Psoas muscle (tissue), 7 donors: ENCODE measurements at regions not wholly inside any gene's neighbourhood (a gene's known extent, or its start where the extent isn't known, plus 50 kb on each side); places are given as distances from the start of the nearest gene placed in this dataset.

Experiments
- ATAC-seq, 4 donors: fragments of 200-7000 bp; cut with Tn5 transposase; one replicate each; pipeline ENCODE4 v1.9.1; 2020; ENCODE audit warnings: moderate library complexity in 3 of 4, mild to moderate bottlenecking in 2 of 4
- DNase-seq, 2 donors: peaks; one replicate each; pipeline ENCODE4 v3.0.0-alpha.2; 2020
- H3K27ac ChIP-seq: fragments of 200-600 bp; one replicate; pipeline ENCODE4 v1.8.0; 2022
- H3K27me3 ChIP-seq, 3 donors: fragments of 200-600 bp in 1 of 3; one replicate each; pipeline versions ENCODE4 v1.6.1 to v1.8.0; 2013 to 2022; ENCODE audit warnings: low read length in 2 of 3, mild to moderate bottlenecking in 2 of 3, moderate library complexity in 1 of 3; ENCODE audit not compliant: insufficient read depth in 3 of 3
- H3K36me3 ChIP-seq, 2 donors: fragments of 200-600 bp in 1 of 2; one replicate each; pipeline versions ENCODE4 v1.6.1 to v1.8.0; 2013 to 2022; ENCODE audit warnings: low read depth in 1 of 2, mild to moderate bottlenecking in 1 of 2, moderate library complexity in 1 of 2; ENCODE audit not compliant: insufficient read depth in 1 of 2
- H3K4me1 ChIP-seq: fragments of 200-600 bp; one replicate; pipeline ENCODE4 v1.8.0; 2022
- H3K4me3 ChIP-seq: fragments of 200-600 bp; one replicate; pipeline ENCODE4 v1.8.0; 2022; ENCODE audit warnings: mild to moderate bottlenecking
- H3K9me3 ChIP-seq: fragments of 200-600 bp; one replicate; pipeline ENCODE4 v1.8.0; 2022
- WGBS, 3 donors: extraction: QIAGEN DNeasy Blood & Tissue Kit; methylation state at CpG; one replicate each; pipeline versions ENCODE4 v1.1.6 to v1.1.7; 2013; 5-methylcytosine and 5-hydroxymethylcytosine counted together
- intact Hi-C, 2 donors: fragments of 100-400 bp; cut with DNase I; formaldehyde crosslinking; loops; one replicate each; pipeline versions ENCODE4 v1.11.0 to v1.14.2; 2022
- TF ChIP-seq, protein P1 (sequence below): fragments of 200-600 bp; IDR thresholded peaks from one replicate; pipeline ENCODE4 v1.8.0; 2022; ENCODE audit warnings: antibody characterized with exemption
- donor health status: healthy with polysubstance abuse.
- donor health status: DM: no; HTN: no; CAD: no; lungs with moderate emphysema.
- donor health status: Bipolar disorder and iron deficiency.
- donor health status: healthy.
- donor health status: DM: yes; HTN: yes; CAD: no.
- donor health status: DM: no; HTN: no; CAD: no.
- donor health status: DM: yes; HTN: yes; CAD: no.

DNA sequence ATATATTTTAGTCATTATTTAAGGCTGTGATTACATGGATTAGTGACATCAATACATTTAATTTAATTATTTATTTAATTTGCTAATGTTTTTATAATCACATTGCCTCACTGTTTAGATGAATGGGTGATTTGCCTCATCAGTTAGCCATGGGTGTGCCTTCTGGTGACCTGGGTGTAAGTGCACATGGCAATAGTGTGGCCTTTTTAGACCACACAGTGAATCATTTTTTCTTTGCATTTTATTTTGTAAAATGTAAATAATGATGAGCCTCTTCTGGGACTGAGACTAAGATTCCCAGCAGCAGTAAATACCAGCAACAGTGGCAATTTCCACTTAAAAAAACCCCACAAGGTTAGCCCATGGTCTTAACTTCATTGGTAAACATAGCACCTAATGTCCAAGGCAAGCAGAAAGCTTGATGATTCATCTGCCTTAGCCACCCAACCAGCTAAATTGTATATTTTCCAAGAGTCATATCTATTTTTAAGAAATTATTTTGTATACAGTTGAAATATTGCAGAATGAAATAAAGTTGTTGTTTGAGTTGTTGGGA, 235.9 kb upstream of the NOVA1 start:
- no peaks in the 10 kb centered on the region for H3K27me3 ChIP-seq
- TF ChIP-seq, protein P1, sequence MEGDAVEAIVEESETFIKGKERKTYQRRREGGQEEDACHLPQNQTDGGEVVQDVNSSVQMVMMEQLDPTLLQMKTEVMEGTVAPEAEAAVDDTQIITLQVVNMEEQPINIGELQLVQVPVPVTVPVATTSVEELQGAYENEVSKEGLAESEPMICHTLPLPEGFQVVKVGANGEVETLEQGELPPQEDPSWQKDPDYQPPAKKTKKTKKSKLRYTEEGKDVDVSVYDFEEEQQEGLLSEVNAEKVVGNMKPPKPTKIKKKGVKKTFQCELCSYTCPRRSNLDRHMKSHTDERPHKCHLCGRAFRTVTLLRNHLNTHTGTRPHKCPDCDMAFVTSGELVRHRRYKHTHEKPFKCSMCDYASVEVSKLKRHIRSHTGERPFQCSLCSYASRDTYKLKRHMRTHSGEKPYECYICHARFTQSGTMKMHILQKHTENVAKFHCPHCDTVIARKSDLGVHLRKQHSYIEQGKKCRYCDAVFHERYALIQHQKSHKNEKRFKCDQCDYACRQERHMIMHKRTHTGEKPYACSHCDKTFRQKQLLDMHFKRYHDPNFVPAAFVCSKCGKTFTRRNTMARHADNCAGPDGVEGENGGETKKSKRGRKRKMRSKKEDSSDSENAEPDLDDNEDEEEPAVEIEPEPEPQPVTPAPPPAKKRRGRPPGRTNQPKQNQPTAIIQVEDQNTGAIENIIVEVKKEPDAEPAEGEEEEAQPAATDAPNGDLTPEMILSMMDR: no peak
- no peak overlapping the region for H3K27ac ChIP-seq
- H3K4me1 ChIP-seq: no peaks in the 10 kb centered on the region
- ATAC-seq (no peak), DNase-seq (no peak)
- intact Hi-C loops: no loop called here
- H3K36me3 ChIP-seq: no peaks in the 10 kb centered on the region
- H3K4me3 ChIP-seq: no peak overlapping the region
- H3K9me3 ChIP-seq: no peaks in the 10 kb centered on the region

DNA sequence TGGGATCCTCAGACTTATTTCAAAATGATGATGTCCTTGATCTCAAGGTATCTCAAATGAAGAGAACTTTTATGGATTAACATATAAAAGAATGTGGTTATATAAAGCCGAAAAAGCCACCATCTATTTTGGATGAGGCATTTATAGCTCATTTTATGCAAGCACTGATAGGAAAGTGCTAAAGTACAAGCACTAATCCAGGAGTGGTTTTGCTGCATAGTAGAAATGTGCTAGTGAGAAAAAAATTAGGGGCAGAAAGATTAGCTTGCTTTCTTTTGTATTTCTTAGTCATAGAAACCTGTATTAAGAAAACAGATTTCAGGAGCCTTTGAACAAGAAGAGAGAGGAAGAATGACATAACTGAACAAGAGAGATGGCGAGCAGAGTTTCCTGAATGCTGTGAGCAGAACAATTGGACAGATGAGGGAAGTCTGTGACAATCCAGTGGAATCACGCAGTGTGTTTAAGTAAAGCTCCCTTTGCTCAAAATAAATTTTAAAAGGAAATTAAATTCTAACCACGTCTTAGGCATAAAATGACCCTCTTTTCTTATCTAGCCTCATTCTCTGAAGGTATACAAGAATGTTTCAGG, 238.2 kb upstream of the NOVA1 start:
- no peak for ATAC-seq
- TF ChIP-seq, protein P1: no peak

DNA sequence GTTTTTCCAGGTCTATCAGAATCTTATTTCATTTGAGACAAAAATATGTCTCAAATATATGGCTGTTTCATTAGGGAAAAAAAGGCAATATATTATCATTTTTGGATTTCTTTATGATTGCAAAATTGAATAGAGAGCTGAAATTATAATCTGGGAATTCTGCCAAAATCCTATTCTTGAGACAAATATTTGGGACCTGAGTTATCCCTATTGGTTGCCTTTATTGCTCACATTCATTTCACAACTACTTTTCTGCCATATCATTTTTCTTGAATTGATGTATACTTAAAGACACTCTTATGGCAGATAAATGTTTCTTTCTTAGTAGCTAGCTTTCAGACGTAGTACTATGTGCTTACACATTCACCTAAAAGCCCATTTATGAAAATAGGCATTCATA, 241.6 kb upstream of the NOVA1 start:
- H3K9me3 ChIP-seq: no peaks in the 10 kb centered on the region
- intact Hi-C loops: no loop called here
- WGBS, 3 donors: 60 to 84% (median 70%) methylated on average over 1 of the region's 1 CpG
- H3K36me3 ChIP-seq: no peaks in the 10 kb centered on the region
- no peak for ATAC-seq
- H3K27me3 ChIP-seq: no peaks in the 10 kb centered on the region
- no peaks in the 10 kb centered on the region for H3K4me1 ChIP-seq
- no peak overlapping the region for H3K27ac ChIP-seq
- no peak for DNase-seq
- TF ChIP-seq, protein P1: no peak
- no peak overlapping the region for H3K4me3 ChIP-seq

More for the DNA sequence above, 238.2 kb upstream of the NOVA1 start:
- DNase-seq: no peak
- no peak overlapping the region for H3K4me3 ChIP-seq
- no peaks in the 10 kb centered on the region for H3K36me3 ChIP-seq
- WGBS, 3 donors: 54 to 69% (median 68%) methylated on average over 4 of the region's 4 CpGs
- no peaks in the 10 kb centered on the region for H3K27me3 ChIP-seq
- H3K4me1 ChIP-seq: no peaks in the 10 kb centered on the region
- no peak overlapping the region for H3K27ac ChIP-seq
- intact Hi-C loops: no loop called here
- H3K9me3 ChIP-seq: no peaks in the 10 kb centered on the region

DNA sequence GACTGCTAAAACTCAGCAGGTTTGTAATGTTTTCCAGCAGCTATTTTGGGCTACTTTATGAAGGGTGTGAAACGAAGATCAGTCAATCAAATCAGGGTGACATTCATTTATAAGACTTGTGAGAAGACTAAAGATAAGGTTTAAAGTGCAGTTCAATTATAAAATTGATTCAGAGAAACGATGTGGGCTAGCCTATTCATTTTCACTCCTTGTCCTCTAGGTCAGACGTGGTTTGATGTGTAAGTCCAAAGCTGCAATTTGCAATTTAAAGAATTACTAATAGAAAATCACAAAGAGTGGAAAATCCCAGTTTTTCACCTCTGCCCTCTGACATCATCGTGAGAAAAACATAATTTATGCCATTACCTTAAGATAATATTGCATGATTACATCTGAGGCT, 243.5 kb upstream of the NOVA1 start:
- Histone ChIP-seq H3K4me1 (no peaks in the 10 kb centered on the region), H3K27ac (no peak overlapping the region), H3K9me3 (no peaks in the 10 kb centered on the region), H3K27me3 (no peaks in the 10 kb centered on the region), H3K4me3 (no peak overlapping the region), H3K36me3 (no peaks in the 10 kb centered on the region)
- TF ChIP-seq, protein P1: no peak
- DNase-seq (no peak), ATAC-seq (no peak)
- WGBS, 3 donors: 46 to 55% (median 50%) methylated on average over 4 of the region's 4 CpGs
- intact Hi-C loops: no loop called here
